ENCODE measurements at regions not wholly inside any gene's neighbourhood (a gene's known extent, or its start where the extent isn't known, plus 50 kb on each side); places are given as distances from the start of the nearest gene placed in this dataset.

DNA sequence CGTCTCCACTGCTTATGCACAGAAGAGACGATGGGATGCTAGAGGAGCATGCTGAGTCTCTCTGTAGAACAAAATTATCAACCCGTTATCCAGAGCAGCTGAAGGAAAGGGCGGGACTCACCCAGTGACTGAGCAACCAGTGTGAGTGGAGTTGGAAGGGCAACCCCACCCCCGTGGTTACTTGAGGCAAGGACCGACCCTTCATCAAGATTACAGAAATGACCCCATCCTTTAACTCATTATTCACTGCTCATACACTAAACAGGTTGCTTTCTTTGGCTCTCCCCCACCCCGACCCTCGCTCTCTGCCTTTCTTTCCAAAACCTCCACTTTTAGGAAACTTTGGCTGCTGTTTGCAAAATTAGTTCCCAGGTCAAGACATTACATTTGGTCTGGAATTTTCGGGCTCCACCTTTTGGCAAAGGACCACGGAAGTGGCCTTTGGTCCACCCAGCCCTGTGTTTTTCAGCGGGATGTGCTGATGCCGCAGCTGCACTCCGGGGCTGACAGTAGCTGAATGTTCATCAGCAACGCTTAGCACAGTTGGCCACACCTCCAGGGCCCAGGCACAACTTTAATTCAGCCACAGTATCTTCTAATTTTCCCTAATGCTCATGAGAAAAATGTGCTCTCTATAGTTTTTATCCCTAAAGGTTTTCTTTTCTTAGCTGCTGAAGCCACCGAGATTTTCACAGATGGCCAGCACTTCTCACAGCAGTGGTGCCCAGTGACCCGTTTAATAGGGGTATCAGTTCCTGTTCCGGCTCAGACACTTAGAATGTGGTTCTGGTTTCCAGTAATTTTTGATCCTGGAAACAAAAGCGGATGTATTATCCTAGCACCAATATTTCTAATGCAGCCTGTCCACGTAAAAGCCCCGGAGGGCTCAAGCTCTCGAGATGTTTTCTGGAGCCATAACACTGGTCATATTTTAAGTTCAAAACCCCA, 103.6 kb upstream of the NXT1 start:
- no peak overlapping the region for H3K4me3 ChIP-seq (replicated peaks; ENCODE audit: low read depth, low read length)
- DNase-seq (ENCODE audit: low read depth), result no peak
- TF ChIP-seq, protein P1, sequence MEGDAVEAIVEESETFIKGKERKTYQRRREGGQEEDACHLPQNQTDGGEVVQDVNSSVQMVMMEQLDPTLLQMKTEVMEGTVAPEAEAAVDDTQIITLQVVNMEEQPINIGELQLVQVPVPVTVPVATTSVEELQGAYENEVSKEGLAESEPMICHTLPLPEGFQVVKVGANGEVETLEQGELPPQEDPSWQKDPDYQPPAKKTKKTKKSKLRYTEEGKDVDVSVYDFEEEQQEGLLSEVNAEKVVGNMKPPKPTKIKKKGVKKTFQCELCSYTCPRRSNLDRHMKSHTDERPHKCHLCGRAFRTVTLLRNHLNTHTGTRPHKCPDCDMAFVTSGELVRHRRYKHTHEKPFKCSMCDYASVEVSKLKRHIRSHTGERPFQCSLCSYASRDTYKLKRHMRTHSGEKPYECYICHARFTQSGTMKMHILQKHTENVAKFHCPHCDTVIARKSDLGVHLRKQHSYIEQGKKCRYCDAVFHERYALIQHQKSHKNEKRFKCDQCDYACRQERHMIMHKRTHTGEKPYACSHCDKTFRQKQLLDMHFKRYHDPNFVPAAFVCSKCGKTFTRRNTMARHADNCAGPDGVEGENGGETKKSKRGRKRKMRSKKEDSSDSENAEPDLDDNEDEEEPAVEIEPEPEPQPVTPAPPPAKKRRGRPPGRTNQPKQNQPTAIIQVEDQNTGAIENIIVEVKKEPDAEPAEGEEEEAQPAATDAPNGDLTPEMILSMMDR (IDR thresholded peaks at IDR 0.05; ENCODE audit: low read length, missing control alignments), result no peak

DNA sequence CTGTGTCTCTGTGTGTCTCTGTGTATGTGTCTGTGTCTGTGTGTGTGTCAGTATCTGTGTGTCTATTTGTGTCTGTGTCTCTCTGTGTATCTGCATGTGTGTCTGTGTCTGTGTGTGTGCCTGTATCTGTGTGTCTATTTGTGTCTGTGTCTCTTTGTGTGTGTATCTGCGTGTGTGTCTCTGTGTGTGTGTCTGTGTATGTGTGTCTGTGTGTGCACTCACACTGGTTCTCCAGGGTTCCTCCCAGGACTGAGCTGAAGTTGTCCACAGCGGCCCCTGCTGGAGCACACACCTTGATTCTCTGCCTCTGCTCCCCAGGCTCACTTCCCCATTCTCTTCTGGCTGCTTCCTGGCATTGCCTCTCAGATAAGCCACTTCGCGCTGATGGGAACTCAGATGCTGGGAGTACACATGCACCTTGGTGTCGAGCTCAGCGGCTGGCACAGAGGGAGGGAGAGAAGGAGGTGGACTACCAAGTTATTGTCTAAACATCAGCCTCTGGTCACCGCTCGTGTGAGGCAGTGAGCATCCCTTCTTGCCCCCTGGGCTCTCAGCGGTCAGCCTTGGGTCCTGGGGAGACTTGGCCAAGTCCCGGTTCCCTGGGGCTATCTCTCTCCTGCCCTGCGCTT, 104.9 kb upstream of the NXT1 start:
- DNase-seq (ENCODE audit: low read depth), result peak; percentile 69
- H3K4me3 ChIP-seq (replicated peaks; ENCODE audit: low read depth, low read length), result no peak overlapping the region
- TF ChIP-seq, protein P1 (IDR thresholded peaks at IDR 0.05; ENCODE audit: low read length, missing control alignments), result peak; percentile 79

GRCh38 chr20:23244916-23245552, 105.6 kb upstream of the NXT1 start:
- DNase-seq (ENCODE audit: low read depth), result no peak
- no peak overlapping the region for H3K4me3 ChIP-seq (replicated peaks; ENCODE audit: low read depth, low read length)
- TF ChIP-seq, protein P1 (IDR thresholded peaks at IDR 0.05; ENCODE audit: low read length, missing control alignments), result no peak

DNA sequence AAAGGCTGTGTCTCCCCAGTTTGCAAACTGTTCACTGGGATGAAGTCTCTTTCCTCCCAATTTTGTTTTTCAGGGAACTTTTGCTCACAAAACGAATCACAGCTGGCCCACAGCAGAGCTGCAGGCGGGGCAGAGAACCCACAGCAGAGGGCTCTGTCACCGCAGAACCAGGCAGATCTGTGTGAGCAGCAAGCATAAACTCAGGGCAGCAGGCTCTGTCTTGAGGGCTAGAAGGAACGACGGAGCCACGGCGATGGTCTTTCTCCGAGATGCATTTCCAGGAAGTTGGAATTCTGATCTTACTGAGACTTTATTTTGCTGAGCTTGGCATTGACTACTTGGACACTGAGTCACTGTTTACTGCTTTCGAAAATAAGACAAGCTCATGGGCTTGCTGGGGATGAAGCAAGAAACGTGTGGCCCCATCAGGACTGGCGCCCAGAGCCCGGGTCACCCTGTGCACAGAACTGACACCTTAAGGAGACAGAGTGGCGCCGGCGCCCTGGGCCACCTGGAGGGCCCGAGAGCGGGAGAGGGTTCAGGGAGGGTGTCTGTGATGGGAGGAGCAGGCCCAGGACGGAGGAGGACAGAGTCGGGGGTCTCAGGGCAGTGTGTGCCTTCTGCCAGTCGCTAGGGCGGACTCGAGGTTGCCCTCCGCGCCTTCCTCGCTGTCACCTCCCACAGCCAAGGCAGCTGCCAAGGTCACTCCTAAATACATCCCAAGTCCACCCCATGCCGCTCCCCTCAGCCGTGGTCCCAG, 106.3 kb upstream of the NXT1 start:
- no peak for DNase-seq (ENCODE audit: low read depth)
- no peak overlapping the region for H3K4me3 ChIP-seq (replicated peaks; ENCODE audit: low read depth, low read length)
- TF ChIP-seq, protein P1 (IDR thresholded peaks at IDR 0.05; ENCODE audit: low read length, missing control alignments), result no peak

DNA sequence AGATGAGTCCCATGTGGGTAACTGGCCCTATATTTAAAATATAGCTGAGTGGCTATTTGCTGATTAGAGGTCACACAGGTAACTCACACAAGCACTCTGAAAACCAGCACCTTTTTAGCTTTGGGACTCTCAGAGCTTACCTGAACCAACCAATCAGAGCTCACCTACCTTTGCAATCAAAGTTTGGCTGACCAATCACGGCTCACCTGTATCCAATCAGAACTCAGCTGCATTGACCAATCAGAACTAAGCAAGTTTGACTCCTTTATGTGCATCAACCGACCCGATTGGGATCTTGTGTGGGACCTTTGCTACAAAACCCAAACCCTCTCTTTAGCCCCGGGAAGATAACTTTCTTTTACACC, 106.8 kb upstream of the NXT1 start:
- H3K4me3 ChIP-seq (replicated peaks; ENCODE audit: low read depth, low read length), result no peak overlapping the region
- DNase-seq (ENCODE audit: low read depth), result no peak
- TF ChIP-seq, protein P1 (IDR thresholded peaks at IDR 0.05; ENCODE audit: low read length, missing control alignments), result no peak

DNA sequence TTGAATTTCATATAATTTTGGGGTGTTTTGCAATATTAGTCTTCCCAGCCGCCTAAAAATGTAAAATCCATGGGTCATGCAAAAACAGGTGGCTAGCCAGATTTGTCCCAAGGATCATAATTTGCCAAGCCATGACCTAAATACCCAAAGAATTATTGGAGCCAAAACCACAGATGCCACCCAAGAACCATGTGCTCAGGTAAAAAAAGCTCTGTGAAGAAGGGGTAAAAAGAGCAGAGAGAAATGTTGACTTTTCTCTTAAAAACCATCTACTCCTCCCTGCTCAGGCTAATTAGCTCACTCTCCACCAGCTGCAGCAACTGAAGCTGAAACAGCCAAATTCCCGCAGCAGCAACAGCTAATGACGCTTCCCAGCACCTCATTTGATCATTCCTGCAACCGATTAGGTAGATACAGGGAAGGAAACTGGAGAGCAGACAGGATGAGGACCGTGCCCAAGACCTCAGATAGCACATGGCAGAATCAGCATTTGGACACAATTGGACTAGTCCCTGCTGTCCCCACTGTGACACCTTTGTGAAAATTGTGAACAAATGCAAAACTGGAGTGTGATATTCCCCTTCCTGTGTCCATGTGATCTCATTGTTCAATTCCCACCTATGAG, 107.9 kb upstream of the NXT1 start:
- TF ChIP-seq, protein P1 (IDR thresholded peaks at IDR 0.05; ENCODE audit: low read length, missing control alignments), result no peak
- no peak for DNase-seq (ENCODE audit: low read depth)
- no peak overlapping the region for H3K4me3 ChIP-seq (replicated peaks; ENCODE audit: low read depth, low read length)

All from fibroblast of pulmonary artery (primary cell).